ENCODE measurements at regions not wholly inside any gene's neighbourhood (a gene's known extent, or its start where the extent isn't known, plus 50 kb on each side); places are given as distances from the start of the nearest gene placed in this dataset.

- H3K9me3 ChIP-seq, result no peaks in the 10 kb centered on the region
- intact Hi-C loops (cut with DNase I; ENCODE audit: low total_unique reads), result no loop called here
- H3K4me3 ChIP-seq, result no peak overlapping the region
- no peaks in the 10 kb centered on the region for H3K27me3 ChIP-seq
- TF ChIP-seq CTCF (IDR thresholded peaks at IDR 0.05), result no peak
- TF ChIP-seq POLR2A (IDR thresholded peaks at IDR 0.05), result no peak
- TF ChIP-seq POLR2AphosphoS5 (IDR thresholded peaks at IDR 0.05), result no peak
- no peak overlapping the region for H3K27ac ChIP-seq
- DNase-seq (ENCODE audit: low spot score in 2 of 2), result no peak
- H3K36me3 ChIP-seq, result no peaks in the 10 kb centered on the region
- H3K4me1 ChIP-seq, result no peaks in the 10 kb centered on the region
Observed at GRCh38 chr2:424306-425171, 136.6 kb upstream of the ALKAL2 start.

GRCh38 chr2:423479-423878 lies 135.6 kb upstream of the ALKAL2 start:
- TF ChIP-seq CTCF (IDR thresholded peaks at IDR 0.05) (no peak), POLR2AphosphoS5 (IDR thresholded peaks at IDR 0.05) (no peak), POLR2A (IDR thresholded peaks at IDR 0.05) (no peak)
- no peak overlapping the region for H3K27ac ChIP-seq
- H3K4me3 ChIP-seq, result no peak overlapping the region
- intact Hi-C loops (cut with DNase I; ENCODE audit: low total_unique reads), result no loop called here
- no peaks in the 10 kb centered on the region for H3K27me3 ChIP-seq
- no peaks in the 10 kb centered on the region for H3K9me3 ChIP-seq
- no peaks in the 10 kb centered on the region for H3K36me3 ChIP-seq
- no peaks in the 10 kb centered on the region for H3K4me1 ChIP-seq
- peak; percentile 45 to 59 for DNase-seq (ENCODE audit: low spot score in 2 of 2)

- no peak overlapping the region for H3K4me3 ChIP-seq
- no peaks in the 10 kb centered on the region for H3K9me3 ChIP-seq
- H3K36me3 ChIP-seq, result no peaks in the 10 kb centered on the region
- H3K27ac ChIP-seq, result no peak overlapping the region
- intact Hi-C loops (cut with DNase I; ENCODE audit: low total_unique reads), result no loop called here
- H3K27me3 ChIP-seq, result no peaks in the 10 kb centered on the region
- no peaks in the 10 kb centered on the region for H3K4me1 ChIP-seq
- no peak for TF ChIP-seq POLR2A (IDR thresholded peaks at IDR 0.05)
- TF ChIP-seq POLR2AphosphoS5 (IDR thresholded peaks at IDR 0.05), result no peak
- TF ChIP-seq CTCF (IDR thresholded peaks at IDR 0.05), result no peak
- no peak for DNase-seq (ENCODE audit: low spot score in 2 of 2)
Observed at GRCh38 chr2:422676-423435, 135.0 kb upstream of the ALKAL2 start.

- Histone ChIP-seq H3K27ac (no peak overlapping the region), H3K4me1 (no peaks in the 10 kb centered on the region), H3K4me3 (no peak overlapping the region), H3K27me3 (peaks cover 0 to under 1% of the 10 kb centered on the region in 2 donors), H3K9me3 (no peaks in the 10 kb centered on the region), H3K36me3 (no peaks in the 10 kb centered on the region)
- no peak for DNase-seq (ENCODE audit: low spot score in 2 of 2)
- no peak for TF ChIP-seq POLR2AphosphoS5 (IDR thresholded peaks at IDR 0.05)
- no peak for TF ChIP-seq CTCF (IDR thresholded peaks at IDR 0.05)
- no peak for TF ChIP-seq POLR2A (IDR thresholded peaks at IDR 0.05)
- intact Hi-C loops (cut with DNase I; ENCODE audit: low total_unique reads), result no loop called here
Observed at GRCh38 chr2:421406-421805, 133.5 kb upstream of the ALKAL2 start.
